Stimulated activated CD8-positive, alpha-beta memory T cell treated with anti-CD3 and anti-CD28 coated beads, Interleukin-4, amount 100 ng/mL, for 48 hours (primary cell): ENCODE measurements at regions not wholly inside any gene's neighbourhood (a gene's known extent, or its start where the extent isn't known, plus 50 kb on each side); places are given as distances from the start of the nearest gene placed in this dataset.
"Not testable (repeated sequence)": the region's sequence is repeated elsewhere in the genome, so short reads cannot be mapped to it uniquely, and the experiment has no call there.

Experiments used
- DNase-seq: peaks from one replicate; pipeline ENCODE4 v3.0.0-alpha.2; 2020

DNA sequence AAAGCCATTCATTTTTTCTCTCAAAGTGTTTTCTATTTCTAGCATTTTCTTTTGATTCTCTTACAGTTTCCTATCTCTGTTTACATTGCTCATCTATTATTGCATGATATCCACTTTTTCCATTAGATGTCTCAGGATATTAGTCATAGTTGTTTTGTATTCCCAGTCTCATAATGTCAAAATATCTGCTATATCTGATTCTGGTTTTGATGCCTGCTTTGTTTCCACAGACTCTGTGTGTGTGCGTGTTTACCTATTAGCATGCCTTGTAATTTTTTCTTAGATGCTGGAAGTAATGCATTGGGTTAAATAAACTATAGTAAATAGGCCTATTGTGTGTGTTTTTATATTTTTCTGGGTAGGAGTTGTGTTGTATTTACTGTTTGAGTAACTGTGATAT is 1126.3 kb downstream of the SORCS1 start:
- DNase-seq = no peak

DNA sequence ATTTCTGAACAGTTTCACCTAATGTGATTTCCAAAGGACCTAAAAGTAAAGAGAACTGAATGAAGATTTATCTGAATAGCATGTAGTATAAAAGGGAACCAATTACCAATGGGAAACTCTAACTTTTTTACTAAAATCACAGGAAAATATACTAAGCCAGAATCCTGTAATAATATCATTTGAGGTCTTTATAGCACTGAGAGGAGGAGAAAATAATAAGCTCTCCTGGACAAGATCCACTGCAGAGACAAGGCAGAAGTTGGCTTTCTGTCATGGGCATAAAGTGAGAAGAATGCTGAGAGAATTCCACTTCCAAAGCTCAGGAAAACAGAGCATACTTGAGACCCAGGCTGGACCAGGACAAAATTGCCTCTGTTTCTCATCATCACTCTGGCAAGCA is 1131.4 kb downstream of the SORCS1 start:
- no peak for DNase-seq

DNA sequence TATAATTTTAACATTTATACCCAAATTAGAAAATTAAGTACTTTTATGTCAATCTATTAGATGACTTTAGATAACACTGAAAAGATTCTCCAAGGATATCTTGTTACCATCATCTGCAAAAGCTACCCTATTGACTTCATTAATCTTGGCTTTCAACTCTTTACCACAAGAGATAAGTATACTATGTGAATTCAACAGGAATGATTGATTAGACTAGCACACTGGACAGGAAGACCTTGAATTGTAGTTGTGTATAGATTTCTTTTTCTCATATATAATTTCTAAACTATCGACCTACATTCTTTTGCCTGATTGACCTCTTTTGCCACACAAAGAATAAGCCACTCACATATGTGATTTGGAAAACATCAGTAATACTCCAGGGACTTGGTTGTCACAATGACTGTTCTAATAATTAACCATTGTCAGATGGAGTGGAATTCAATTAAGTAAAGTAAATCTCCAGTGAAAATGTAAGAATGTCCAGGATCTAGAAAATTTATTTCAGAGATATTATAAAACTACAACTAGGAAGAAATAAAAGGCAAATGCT is 1132.0 kb downstream of the SORCS1 start:
- DNase-seq = no peak

DNA sequence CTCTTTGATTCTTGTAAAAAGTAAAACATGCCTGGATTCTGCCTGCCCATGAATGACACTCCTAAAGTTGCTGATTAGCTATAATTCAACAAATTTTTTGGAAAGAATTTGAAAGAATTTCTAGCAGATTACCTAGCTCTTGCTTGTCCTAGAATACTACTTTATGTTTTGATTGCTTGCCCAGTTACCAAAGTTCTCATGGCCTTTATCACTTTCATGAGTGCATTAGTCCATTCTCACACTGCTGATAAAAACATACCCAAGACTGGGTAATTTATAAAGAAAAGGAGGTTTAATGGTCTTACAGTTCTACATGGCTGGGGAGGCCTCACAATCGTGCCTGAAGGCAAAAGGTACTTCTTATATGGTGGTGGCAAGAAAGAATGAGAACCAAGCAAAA is 1137.3 kb downstream of the SORCS1 start:
- no peak for DNase-seq

DNA sequence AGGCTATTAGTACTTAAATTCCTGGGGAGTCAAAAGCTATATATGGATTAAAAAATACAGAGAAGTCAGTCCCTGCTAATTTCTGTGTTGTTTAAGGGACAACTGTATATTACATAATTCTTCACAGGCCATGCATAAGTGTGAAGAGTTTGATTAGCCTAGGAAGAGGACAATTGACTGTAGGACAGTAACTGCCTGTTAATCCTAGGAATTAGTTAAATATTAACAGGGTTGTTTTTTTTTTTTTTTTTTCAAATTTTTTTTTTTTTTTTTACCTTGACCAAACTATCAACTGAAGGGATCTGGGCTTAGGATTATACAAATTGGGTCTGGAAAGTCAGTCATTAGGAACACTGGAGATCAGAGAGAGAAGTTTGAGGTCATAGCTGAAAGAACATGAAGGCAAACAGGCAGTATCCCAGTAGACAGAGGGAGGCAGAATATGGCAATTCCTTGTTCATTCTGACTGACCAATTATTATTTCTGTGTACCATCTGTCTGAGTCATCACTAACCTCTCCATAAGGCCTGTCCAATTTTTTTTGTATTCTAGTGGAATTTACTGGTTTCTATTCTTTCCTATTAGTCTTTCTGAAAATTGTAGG is 1139.2 kb downstream of the SORCS1 start:
- no peak for DNase-seq

DNA sequence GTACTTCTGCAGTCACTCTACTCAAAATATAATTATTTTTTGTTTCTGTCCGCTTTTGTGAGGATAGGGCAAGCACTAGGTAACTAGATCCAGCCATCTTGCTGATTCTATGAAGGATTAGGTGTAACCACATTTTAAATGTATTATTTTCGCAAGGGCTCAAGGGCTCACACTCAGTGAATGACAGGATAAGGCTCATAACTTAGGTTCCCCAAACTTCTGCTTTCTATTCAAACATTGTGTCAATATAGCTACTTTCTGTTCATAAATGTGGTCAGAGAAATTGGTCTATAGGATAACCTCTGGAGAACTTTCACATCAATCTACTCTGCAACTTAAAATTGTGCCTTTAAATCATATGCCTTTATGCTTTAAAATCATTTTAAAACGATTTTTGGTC is 1141.2 kb downstream of the SORCS1 start:
- no peak for DNase-seq

DNA sequence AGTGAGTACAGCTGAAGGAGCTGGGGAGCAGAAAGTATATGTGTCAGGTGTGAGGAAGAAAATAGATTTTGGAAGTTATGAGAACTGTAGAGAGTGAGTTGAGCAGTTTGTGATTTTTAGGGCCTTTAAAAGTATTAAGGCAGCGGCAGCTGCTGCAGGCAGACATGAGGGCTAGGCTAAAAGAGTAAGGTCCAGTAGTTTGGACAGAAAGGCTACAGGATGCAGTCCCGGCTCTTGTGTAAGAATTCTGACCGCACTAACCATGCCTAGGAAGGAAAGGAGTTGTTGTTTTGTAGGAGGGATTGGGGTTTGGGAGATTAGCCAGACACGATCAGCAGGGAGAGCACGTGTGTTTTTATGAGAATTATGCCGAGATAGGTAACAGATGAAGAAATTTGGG is 1144.9 kb downstream of the SORCS1 start:
- not testable (repeated sequence) for DNase-seq

DNA sequence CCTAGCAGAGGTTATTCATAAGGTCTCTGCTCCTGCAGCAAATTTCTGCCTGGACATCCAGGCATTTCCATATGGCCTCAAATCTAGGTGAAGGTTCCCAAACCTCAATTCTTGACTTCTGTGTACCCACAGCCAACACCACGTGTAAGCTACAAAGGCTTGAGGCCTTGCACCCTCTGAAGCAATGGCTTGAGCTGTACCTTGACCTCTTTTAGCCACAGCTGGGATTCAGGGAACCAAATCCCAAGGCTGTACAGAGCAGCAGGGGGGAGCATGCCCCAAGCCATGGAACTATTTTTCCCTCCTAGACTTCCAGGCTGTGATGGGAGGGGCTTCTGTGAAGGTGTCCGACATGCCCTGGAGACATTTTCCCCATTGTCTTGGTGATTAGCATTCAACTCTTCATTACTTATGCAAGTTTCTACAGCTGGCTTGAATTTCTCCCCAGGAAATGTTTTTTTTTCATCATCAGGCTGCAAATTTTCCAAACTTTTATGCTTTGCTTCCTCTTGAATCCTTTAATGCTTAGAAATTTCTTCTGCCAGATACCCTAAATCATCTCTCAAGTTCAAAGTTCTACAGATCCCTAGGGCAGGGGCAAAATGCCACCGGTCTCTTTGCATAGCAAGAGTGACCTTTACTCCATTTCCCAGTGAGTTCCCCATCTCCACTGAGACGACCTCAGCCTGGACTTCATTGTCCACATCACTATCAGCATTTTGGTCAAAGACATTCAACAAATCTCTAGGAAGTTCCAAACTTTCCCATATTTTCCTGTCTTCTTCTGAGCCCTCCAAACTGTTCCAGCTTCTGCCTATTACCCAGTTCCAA is 1148.9 kb downstream of the SORCS1 start:
- DNase-seq = not testable (repeated sequence)

DNA sequence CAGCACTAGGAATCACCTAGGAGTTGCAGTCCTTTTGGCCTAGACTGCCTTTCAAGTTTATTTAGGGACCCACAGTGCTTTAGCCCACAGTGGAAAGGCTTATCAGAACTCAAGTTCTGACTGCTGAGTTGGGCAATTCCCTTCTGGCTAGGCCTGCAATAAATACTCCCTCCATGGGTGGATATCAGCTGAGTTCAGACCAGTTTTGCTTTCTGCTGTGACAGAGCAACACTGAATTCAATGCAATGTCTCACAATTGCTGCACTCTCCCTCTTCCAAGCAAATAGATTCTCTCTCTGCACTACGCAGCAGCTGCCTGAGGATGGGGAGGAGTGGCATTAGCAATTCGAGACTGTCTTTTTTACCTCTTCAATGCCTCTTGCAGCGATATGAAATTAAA is 1153.3 kb downstream of the SORCS1 start:
- no peak for DNase-seq

DNA sequence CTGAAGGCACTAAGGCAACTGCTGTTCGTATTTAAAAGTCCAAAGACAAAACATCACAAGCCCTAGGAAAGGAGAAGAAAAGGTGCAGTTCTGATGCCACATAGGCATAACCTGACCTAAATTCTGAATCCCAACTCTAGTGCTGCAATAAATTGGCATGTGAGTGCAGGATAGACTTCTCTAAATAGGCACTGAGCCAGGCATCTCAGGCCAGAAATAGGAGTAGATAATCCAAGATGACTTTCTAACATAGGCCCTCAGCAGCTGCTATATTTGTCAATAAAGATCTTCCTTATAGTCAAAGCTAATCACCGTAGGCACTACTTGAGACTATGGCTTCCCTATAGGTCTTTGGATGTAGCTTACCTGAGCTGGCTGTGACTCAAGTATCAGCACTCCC is 1163.8 kb downstream of the SORCS1 start:
- DNase-seq = no peak

DNA sequence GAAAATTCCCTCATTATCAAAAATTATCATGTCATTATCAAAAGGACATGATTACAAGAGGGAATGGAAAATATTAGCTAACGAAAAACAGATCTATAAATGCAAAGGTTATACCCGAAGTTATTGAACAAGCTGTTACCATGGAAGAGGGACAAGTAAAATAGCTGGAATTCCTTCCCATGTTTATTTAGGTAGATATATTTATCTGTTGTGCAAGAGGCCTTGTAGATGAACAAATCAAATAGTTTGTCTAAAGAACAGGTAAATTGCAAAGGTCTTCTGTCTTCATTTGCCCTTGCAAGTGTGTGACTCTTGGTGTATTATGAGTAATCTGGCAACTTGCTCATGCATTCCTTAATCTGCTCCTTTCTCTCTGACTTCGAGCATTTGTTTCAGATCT is 1170.9 kb downstream of the SORCS1 start:
- DNase-seq = no peak

DNA sequence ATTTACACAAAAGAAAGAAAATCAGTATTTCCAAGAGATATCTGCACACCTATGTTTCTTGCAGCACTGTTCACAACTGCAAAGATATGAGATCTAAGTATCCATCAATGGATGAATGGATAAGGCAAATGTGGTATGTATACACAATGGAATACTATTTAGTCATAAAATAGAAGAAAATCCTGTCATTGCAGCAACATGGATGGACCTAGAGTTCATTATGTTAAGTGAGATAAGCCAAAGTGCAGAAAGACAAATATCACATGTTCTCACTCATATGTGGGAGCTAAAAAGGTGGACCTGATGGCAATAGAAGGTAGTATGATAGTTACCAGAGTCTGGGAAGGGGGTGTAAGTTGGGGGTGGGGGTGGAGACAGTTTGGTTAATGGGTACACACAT is 1171.6 kb downstream of the SORCS1 start:
- DNase-seq = no peak

DNA sequence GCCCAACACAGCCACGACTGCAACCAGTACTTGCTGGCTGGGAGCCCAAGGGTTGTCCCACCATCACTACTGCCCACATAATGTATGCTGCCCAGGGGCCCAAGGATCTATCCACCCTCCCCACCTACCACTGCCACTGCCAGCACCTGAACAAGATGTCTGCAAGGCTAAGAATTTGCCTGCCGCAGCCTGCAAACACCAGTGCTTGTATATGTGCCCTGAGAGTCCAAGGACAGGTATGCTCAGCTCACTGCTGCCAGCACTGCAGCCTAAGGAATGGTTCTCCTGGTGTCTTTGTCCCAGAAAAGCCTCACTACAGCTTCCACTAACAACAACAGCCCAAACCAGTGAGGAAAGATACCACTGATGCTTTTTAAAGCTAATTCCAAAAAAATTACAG is 1174.0 kb downstream of the SORCS1 start:
- no peak for DNase-seq

DNA sequence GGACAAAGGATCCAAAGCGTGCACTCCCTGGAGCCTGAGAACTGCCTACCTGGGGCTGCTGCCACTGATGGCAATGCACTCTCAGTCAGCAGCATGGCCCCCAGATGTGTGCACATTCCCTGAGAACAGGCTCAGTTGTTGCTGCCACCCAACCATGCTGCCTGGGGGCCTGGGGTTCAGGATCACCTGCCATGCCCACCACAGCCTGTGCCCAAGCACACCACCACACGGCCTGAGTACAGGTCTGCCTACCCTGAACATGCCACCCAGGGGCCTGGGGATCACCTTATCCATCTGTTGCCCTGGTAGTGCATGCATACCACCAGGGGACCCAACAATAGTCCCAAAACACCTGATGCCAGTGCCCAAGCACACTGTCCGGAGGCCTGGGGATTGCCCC is 1174.5 kb downstream of the SORCS1 start:
- no peak for DNase-seq

DNA sequence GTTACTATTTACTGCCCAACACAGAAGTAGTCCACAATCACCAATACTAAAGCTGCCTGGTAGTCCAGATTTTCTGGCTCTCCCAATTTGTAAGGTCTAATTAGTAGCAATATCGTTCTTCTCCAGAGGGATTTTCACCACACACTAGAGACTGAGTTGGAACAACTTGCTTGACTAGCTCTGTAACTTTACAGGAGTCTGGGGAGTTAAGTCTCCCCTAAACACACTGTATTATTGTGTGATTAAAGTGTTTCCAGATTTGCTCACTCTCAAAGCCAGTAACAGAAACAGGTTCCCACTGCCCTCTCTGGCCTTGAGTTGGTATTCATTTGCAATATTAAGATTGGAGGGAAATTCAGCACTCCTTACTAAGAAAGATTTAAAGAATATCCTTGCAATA is 1175.7 kb downstream of the SORCS1 start:
- DNase-seq = no peak

DNA sequence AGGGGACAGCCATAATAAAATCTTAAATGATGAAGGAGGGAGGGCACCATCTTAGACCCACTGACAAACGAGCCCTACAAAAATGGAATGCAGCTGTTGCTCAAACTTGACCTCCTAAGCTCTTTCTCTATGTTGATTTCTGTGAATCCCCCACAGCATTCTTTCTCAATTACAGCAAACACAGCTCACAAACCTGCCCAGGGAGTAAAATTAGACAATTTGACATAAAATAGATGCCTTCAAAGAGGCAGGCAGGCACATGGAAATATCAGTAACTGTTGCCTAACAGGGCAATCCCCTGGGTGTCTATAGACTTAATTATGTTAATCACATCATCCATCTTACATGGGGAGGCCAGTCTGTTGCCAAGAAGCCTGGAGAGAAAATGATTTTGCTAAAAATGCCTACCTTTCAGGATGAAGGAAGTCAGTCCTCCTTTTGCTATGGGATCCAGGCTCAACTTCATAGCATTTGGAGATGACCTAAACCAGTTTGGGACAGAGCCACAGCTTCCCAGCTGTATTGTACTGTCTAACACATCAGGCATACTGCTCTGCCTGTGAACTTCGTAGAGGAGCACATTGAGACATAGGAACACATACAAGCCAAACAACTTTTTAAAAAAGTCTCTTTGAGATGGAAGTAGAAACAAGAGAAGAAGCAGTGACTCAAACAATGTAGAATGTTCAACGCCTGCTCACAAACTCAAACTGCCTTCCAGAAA is 1177.4 kb downstream of the SORCS1 start:
- no peak for DNase-seq

DNA sequence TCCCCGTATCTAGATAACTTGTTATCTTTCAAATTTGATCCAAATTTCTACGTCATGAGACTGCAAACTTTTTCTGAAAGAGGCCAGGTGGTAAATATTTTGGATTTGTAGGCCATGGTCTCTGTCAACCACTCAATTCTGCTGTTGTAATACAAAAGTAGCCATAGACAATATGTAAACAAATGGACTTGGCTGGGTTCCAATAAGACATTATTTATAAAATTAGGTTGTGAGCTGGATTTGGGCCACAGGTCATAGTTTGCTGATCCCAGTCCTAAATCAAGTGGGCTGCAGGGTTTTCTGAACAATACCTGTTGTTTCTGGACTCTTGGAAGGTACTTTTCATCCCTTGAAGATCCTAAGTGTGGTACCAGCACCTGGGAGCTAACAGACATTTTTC is 1178.0 kb downstream of the SORCS1 start:
- no peak for DNase-seq

DNA sequence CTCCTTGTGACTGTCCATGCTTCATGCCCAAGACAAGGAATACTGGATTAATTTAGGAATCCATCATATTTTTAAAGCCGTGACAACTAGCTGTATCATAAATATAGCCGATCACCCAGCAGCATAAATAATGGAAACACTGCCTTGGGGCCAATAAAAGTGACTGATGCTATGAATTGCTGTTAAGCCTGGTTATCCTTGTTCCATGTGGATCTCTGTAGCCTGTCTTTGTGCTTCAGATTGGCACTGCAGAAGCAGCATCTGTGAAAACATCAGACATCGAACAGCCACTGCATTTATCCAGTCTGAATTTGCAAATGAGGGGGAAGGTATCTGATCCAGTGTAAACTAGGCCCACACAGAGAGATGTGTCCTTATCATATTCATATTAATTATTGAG is 1181.8 kb downstream of the SORCS1 start:
- DNase-seq = no peak

DNA sequence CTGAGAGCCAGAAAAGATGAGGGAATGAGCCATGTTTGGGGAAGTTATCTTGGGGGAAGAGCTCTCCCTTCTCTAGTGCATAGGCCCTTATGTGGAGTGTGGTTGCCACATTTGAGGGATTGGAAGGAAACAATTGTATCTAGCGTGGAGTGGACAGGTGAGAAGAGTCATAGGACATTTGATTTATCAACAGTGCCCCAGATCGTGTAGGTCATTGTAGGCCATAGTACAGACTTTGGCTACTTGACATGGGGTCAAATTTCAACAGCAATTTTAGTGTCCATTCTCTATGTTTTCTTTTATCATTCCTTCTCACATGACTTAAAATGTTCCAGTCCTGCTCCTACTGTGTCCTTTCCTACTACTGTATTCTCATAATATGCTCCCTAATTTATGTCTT is 1182.8 kb downstream of the SORCS1 start:
- DNase-seq = no peak

DNA sequence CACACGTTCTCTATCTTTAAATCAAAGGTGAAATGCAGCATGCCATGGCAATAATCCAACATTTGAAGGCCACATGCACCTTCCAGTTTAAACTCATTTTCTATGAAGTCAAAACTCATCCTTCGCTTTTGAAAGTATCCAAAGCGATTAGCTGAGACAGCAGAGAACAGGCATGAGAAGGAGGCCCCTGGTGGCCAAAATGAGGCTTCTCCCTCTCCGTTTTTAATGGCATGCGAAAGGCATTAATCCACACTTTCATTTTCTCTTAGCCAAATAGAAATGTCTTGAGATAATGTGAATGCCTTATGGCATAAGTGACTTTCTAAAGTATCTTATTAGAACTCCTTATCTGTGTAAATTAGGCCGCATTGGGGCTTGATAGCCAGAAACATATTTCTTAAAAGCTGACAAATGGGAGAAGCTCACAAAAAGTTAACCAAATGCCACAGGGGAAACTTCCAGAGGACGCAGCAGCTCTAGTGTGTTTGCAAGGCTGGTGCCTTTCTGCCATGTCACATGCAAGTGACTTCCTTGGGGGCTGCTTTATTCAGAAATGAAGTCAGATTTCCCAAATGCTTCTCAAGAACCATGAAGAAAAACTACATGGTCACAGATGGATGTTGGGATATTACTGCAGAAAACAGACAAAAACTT is 1189.6 kb downstream of the SORCS1 start:
- no peak for DNase-seq

DNA sequence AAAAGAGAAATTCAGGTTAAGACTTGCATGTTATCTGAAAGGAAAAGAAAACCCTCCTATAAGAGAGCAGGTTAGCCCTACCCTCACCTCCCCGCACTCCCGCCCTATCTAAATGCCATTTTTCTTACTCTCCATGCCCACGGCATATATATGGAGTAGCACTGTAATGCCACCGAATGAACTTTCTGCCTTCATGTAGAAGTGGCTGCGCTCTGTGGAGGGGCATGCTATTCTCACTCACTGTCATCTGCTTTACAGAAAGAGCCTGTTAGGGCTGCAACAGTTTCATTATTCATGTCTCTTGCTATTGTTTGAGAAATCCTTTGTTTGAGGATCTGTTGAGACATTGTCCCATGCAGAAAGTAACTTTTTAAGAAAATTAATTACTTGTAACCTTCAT is 1190.6 kb downstream of the SORCS1 start:
- no peak for DNase-seq

DNA sequence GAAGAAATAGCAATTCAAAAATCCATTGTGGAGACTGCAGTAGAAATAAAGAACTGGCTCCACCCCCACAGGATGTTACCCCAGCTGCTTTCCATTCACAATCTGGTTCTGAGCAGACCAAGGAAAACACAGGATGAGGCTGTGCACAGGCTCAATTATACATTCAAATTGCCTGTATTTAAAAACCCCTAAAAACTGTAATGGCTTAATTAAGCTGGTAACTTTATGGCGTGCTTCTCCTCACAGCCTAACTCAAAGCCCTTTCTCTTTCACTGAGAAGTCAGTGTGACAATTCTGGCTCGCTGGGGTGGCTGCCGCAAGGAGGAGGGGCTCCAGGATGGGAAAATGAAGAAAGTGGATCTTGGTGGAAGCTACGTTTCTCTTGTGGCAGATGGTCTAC is 1191.1 kb downstream of the SORCS1 start:
- DNase-seq = no peak

DNA sequence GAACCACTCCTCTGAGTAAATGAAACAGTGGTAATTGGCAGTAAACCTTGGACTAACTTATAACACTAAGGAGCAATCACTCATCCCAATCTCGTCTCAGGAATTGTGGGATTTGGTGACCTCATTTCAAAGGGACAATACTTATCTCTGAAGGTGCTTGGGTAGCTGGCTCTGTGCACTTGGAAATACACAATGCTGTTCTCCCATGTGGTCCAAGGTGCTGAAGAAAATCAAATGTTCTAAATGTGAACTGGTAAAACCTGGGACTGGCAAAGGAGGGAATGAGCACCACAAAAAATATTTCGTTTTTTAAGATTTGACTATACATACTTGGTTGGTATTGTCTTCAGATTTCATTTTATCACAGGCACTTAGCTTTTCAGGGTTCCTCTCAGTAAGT is 1193.0 kb downstream of the SORCS1 start:
- no peak for DNase-seq
